ENCODE measurements at regions not wholly inside any gene's neighbourhood (a gene's known extent, or its start where the extent isn't known, plus 50 kb on each side); places are given as distances from the start of the nearest gene placed in this dataset.

DNA sequence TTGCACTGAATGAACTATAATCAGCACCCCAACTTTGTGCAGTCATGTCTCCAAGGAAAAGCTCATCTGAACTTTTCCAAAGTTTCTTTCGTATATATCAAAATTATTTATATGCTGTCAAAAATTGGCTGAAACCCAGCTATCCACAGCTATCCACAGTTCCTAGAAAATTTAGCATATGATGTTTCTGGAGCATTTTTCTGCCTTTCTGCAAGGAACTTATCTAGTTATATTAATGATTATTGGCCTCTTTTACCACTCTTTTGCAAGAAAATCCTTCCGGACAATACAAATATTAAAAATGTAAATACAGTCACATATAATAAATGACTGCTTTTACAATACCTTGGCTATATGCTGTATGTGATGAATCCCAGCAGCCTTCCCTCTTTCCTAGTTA is 270.2 kb downstream of the TMEM167A start:
- Histone ChIP-seq H3K9ac (ENCODE audit: low read depth, low read length) (no peak overlapping the region), H3K36me3 (ENCODE audit: insufficient read depth, low read length) (no peaks in the 10 kb centered on the region), H3K9me3 (ENCODE audit: control insufficient read depth, insufficient read depth, low read length) (no peaks in the 10 kb centered on the region), H3K4me1 (ENCODE audit: insufficient read depth, low read length) (no peaks in the 10 kb centered on the region)

DNA sequence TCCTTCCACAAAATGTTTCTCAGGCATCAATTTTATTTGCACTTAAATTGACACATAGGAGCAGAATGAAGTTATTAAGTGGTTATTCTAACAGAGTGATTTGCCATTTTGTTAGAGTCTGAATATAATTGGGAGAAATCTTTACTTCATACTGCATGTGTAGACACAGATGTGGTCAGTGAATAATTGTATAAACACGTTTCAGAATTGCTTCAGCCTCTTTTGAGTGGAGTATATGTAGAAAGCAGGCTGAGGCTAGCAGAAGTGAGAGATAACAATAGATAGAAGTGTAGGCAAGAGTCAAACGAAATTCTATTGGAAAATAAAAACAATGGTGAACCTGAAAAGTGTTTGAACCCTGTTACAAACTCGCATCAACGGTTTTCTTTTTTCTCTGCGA is 270.7 kb downstream of the TMEM167A start:
- no peaks in the 10 kb centered on the region for H3K36me3 ChIP-seq (ENCODE audit: insufficient read depth, low read length)
- H3K9ac ChIP-seq (ENCODE audit: low read depth, low read length): no peak overlapping the region
- no peaks in the 10 kb centered on the region for H3K4me1 ChIP-seq (ENCODE audit: insufficient read depth, low read length)
- no peaks in the 10 kb centered on the region for H3K9me3 ChIP-seq (ENCODE audit: control insufficient read depth, insufficient read depth, low read length)

DNA sequence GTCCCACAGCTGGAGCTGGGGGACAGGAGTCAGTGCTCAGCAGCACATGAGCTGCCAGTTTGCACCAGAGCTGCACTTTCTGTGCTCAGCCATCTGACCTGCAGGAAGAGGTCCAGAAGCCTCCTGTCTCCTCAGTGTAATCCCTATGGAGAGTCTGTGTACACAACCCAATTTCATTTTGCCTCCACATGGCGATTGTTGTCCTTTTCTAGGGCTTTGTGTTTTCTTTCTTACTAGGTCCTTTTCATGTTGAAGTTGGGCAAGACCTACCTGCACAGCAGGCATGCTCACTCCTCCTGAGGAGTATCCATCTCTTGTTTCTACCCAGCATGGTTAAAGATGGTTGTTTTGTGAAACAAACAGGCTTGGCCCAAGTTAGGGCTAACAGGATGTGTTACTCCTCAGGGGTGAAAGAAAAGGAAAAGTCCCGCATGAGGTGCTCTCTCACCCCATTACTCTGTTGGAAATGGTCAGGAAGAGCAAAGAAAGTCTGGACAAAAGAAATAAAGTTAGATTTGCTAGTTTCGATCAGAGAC is 273.0 kb downstream of the TMEM167A start:
- H3K9me3 ChIP-seq (ENCODE audit: control insufficient read depth, insufficient read depth, low read length): no peaks in the 10 kb centered on the region
- no peaks in the 10 kb centered on the region for H3K4me1 ChIP-seq (ENCODE audit: insufficient read depth, low read length)
- no peaks in the 10 kb centered on the region for H3K36me3 ChIP-seq (ENCODE audit: insufficient read depth, low read length)
- no peak overlapping the region for H3K9ac ChIP-seq (ENCODE audit: low read depth, low read length)

DNA sequence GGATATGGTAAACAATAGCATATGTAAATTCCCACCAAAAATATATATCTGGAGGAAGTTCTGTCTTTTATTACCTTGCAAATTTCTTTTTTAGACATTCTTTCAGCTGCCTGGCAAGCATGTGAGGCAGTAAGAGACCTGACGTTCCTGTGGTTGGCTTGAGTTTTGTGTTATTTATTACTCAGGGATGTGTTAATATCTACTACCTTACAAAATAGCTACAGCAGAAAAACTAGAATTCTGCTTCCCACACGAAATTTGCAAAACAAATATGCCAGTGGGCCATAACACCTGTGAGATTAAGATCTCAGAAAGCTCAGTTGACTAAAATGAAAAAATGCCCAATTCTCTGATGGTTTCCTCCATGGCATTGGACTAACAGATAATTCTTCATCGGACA is 274.2 kb downstream of the TMEM167A start:
- Histone ChIP-seq H3K9me3 (ENCODE audit: control insufficient read depth, insufficient read depth, low read length) (no peaks in the 10 kb centered on the region), H3K36me3 (ENCODE audit: insufficient read depth, low read length) (no peaks in the 10 kb centered on the region), H3K9ac (ENCODE audit: low read depth, low read length) (no peak overlapping the region), H3K4me1 (ENCODE audit: insufficient read depth, low read length) (no peaks in the 10 kb centered on the region)

DNA sequence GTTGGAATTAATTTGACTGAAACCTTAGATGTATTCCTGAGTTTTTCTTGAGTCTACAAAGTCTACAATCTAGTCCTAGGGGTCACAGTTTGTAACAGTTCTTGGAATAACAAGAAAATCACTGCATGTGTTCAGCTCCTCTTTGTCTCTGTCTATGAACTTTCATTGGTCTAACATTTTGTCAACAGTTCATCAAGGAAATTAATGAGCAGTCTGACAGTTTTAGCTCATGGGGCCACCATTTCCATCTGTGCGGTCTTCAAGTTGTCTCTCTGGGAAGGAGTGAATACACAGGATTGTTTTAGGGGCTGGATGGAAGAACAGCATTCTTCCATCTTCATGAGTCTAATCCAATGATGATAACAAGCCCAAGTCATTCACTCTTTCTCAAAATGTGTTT is 276.4 kb downstream of the TMEM167A start:
- H3K9me3 ChIP-seq (ENCODE audit: control insufficient read depth, insufficient read depth, low read length): no peaks in the 10 kb centered on the region

DNA sequence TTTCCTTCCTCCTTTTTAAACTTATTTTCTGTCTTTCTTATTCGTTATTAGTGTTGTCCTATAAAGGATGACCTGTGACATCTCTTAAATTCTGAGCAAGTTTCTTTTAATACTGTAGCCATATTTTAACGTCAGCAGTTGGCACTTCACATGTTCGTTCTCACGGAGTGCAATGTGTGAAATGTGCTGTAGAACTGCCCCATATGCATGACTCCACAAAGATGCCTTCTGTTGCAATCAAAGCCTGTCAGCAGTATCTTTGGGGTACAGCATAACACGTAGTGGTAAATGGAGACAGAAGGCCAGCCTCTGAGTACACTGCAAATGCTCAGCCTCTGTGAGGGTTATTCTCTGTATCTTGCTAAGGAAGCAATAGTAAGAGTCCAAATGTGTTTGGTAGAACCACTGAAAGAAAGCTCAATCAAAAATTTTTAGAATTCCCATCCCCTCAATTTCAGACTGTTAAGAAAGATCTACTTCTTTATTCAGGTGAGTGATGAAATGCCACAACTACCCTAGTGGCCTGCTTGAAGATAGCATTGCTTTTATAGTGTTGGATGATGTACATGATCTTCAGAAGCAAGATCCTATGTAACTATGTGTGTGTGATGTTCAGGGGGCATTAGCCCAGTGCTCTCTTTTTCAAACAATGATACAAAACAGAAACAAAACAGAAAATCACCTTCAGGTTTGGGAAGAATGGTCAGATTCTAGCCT is 277.7 kb downstream of the TMEM167A start:
- Histone ChIP-seq H3K36me3 (ENCODE audit: insufficient read depth, low read length) (no peaks in the 10 kb centered on the region), H3K4me1 (ENCODE audit: insufficient read depth, low read length) (peaks cover 16% of the 10 kb centered on the region), H3K9me3 (ENCODE audit: control insufficient read depth, insufficient read depth, low read length) (no peaks in the 10 kb centered on the region), H3K9ac (ENCODE audit: low read depth, low read length) (no peak overlapping the region)

More for the DNA sequence above, 276.4 kb downstream of the TMEM167A start:
- peaks cover 11% of the 10 kb centered on the region for H3K4me1 ChIP-seq (ENCODE audit: insufficient read depth, low read length)
- no peaks in the 10 kb centered on the region for H3K36me3 ChIP-seq (ENCODE audit: insufficient read depth, low read length)
- no peak overlapping the region for H3K9ac ChIP-seq (ENCODE audit: low read depth, low read length)

DNA sequence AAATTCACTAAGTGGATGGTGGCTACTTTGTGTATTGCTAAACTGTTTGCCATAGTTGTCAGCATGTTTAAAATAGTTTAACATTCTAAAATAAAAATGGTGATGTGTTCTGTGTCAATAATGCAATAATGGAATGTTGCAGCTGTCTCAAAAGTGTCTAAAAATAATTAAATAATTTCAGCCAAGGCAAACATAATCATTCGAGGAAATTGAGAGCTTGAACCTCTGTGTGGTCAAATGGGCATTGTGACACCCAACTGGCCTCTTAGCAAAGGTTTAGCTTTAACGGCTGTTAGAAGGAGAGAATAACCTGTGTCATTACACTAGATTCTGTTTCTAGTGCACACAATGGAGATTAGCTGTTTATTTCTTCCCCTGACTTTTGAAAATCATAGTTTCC is 278.5 kb downstream of the TMEM167A start:
- Histone ChIP-seq H3K4me1 (ENCODE audit: insufficient read depth, low read length) (peaks cover 21% of the 10 kb centered on the region), H3K9ac (ENCODE audit: low read depth, low read length) (no peak overlapping the region), H3K9me3 (ENCODE audit: control insufficient read depth, insufficient read depth, low read length) (no peaks in the 10 kb centered on the region)

DNA sequence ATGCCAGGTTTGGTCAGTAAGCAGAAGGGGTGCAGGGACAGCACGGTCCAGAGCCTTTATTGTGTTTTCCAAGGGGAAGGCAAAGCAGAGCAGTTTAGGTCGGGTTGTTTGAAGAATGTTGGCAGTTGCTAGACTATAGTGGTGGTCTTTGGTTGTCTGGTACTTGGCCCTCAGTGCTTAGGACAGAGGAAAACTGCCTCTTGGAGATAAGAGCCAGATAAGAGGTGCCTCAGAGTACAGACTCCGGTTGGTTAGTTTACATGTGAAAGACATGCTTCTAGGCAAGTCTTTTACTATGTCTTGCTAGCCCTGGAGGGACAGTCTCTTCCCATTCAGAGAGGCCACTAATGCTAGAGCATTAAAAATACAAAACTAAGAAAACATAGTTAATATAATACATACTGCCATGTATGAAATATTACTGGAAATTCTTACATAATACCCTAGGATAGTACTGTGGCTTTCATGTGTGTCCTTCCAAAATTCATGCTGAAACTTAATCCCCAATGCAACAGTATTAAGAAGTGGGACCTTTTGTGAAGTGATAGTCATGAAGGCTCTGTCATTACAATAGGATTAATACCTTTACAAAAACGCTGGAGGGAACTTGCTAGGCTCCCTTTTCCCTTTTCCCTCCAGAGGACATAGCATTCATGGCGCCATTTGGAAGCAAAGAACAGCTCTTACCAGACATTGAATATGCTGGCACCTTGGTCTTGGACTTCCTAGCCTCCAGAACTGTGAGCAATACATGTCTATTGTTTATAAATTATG is 280.4 kb downstream of the TMEM167A start:
- no peak overlapping the region for H3K9ac ChIP-seq (ENCODE audit: low read depth, low read length)
- no peaks in the 10 kb centered on the region for H3K36me3 ChIP-seq (ENCODE audit: insufficient read depth, low read length)
- no peaks in the 10 kb centered on the region for H3K9me3 ChIP-seq (ENCODE audit: control insufficient read depth, insufficient read depth, low read length)
- peaks cover 21% of the 10 kb centered on the region for H3K4me1 ChIP-seq (ENCODE audit: insufficient read depth, low read length)

More for the DNA sequence above, 278.5 kb downstream of the TMEM167A start:
- H3K36me3 ChIP-seq (ENCODE audit: insufficient read depth, low read length): no peaks in the 10 kb centered on the region

DNA sequence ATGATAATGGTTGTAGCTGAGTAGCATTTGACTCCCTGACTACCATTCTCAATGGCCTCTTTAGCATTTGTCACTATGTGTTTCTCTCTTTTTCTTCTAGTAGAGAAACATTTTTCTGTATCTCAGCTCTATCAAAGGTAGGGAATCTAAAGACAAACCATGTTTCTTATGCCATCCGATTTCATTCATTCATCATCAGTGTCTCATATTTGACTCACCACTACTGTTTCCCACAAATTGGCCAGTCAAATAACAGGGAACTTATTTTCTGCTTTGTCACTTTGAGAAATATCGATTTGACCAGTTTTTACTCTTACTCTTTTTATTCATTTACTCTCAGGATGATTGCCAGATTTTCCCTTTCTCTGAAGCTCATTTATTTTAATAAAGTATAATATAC is 282.3 kb downstream of the TMEM167A start:
- Histone ChIP-seq H3K9me3 (ENCODE audit: control insufficient read depth, insufficient read depth, low read length) (no peaks in the 10 kb centered on the region), H3K4me1 (ENCODE audit: insufficient read depth, low read length) (peaks cover 21% of the 10 kb centered on the region), H3K9ac (ENCODE audit: low read depth, low read length) (no peak overlapping the region), H3K36me3 (ENCODE audit: insufficient read depth, low read length) (no peaks in the 10 kb centered on the region)

DNA sequence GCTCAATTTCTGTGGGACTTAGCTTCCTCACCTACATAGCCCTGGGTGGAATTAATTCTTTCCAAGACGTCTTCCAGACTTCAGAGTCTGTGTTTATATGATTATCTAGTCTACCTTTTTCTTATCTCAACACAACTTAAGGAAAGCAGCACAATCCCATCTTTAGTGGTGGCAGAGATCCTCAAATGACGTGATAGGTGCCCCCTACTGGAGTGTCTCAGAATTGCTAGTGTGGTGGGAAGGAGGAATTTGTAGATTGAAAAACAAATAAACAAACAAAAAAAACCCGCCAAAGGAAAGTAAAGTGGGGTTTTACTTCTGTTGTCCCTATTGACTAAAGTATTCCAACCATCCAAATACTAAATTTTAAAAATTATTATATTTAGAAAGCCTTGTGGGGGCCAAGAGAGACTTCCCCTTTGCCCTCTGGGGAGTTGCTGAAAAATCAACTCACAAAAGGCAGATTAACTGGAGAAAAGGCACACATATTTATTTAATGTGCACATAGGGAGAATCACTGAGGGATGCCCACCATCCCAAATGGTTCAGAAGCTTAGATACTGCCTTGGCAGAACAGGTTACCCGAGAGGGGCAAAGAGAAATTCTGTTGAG is 283.3 kb downstream of the TMEM167A start:
- H3K4me1 ChIP-seq (ENCODE audit: insufficient read depth, low read length): peaks cover 24% of the 10 kb centered on the region
- H3K9me3 ChIP-seq (ENCODE audit: control insufficient read depth, insufficient read depth, low read length): no peaks in the 10 kb centered on the region
- no peaks in the 10 kb centered on the region for H3K36me3 ChIP-seq (ENCODE audit: insufficient read depth, low read length)
- H3K9ac ChIP-seq (ENCODE audit: low read depth, low read length): no peak overlapping the region

DNA sequence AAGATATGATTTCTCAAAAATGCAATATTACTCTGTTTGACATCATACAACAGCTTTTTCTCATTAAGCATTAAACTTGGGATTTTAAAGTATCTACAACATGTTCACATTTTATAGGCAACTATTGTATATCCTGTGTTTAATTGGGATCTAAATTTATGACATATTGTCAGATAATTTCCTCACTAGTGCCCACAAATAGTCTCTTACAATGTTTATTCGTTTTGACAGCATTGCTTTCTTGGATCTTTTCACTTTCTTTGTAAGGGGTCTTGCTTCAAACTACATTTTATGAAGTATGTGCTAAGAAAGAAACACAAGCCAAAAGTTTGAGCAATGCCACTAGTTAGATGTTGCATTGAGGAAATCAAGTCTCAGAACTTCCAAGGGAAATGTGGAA is 285.1 kb downstream of the TMEM167A start:
- no peak overlapping the region for H3K9ac ChIP-seq (ENCODE audit: low read depth, low read length)
- no peaks in the 10 kb centered on the region for H3K36me3 ChIP-seq (ENCODE audit: insufficient read depth, low read length)
- peaks cover 25% of the 10 kb centered on the region for H3K4me1 ChIP-seq (ENCODE audit: insufficient read depth, low read length)
- H3K9me3 ChIP-seq (ENCODE audit: control insufficient read depth, insufficient read depth, low read length): no peaks in the 10 kb centered on the region

DNA sequence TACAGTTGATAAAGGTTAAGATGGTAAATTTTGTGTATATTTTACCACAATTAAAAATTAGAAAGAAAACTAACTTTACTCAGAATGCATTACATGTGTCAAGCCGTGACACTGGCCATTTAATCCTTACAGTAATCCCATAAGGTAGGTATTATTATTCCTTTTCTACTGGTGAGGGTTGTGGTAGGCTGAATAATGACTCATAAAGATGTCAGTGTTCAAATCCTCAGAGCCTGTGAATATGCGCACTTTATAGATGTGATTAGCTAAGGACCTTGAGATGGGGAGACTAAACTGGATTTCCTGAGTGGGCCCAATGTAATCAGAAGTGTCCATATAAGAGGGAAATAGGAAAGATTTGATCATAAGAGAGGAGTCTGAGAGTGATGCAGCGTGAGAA is 288.1 kb downstream of the TMEM167A start:
- Histone ChIP-seq H3K9ac (ENCODE audit: low read depth, low read length) (no peak overlapping the region), H3K36me3 (ENCODE audit: insufficient read depth, low read length) (no peaks in the 10 kb centered on the region), H3K9me3 (ENCODE audit: control insufficient read depth, insufficient read depth, low read length) (0 out of 2 replicates have a peak, but pooled peaks cover 4% of the 10 kb centered on the region), H3K4me1 (ENCODE audit: insufficient read depth, low read length) (peaks cover 7% of the 10 kb centered on the region; the same call in 1 of the 2 replicates)

DNA sequence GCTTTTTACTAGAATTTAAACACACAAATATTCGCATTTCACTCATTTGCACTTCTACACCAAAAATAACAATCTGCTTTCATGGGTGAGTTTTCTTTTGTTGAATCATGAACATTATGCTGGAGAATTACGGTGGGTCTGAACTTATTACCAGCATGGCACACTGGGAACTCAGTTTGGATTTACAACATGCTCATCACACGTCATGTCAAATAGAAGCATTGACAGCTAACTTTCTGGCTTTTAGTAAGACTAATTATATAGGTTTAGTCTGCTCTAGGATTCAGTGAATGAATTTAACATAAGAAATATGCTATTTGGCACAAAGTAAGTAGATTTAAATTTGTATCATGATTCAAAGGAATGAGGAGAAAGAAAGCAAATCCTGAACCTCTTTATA is 290.4 kb downstream of the TMEM167A start:
- Histone ChIP-seq H3K4me1 (ENCODE audit: insufficient read depth, low read length) (peaks cover 6% of the 10 kb centered on the region; the same call in 1 of the 2 replicates), H3K9ac (ENCODE audit: low read depth, low read length) (no peak overlapping the region), H3K9me3 (ENCODE audit: control insufficient read depth, insufficient read depth, low read length) (0 out of 2 replicates have a peak, but pooled peaks cover 4% of the 10 kb centered on the region), H3K36me3 (ENCODE audit: insufficient read depth, low read length) (no peaks in the 10 kb centered on the region)

DNA sequence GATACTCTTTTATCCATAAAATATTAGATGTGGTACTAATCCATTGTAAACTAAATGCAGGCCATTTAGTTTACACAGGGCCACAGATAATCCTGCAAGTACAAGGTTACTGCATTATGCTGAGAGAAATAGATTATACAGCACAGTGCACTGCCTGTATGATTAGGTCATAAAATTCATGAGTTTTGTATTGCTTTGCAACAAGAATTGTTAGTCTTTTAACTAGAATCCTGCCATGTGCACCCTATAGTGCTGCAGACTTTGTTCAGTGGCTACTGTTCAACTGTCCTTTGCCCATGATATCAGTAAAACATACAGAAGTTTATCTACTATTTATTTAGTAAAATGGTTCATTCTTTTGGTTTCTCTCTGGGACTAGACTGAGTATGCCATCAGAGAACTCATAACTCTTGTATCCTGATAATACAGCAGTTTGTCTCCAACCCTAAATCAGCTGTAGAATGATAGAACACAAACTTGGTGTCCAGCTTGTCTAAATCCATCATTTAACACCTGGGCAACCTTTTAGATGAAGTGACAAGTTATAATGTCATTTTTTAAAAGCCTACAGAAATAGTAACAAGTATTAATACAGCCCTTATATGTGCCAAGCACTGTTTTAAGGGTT is 291.2 kb downstream of the TMEM167A start:
- Histone ChIP-seq H3K9me3 (ENCODE audit: control insufficient read depth, insufficient read depth, low read length) (0 out of 2 replicates have a peak, but pooled peaks cover 4% of the 10 kb centered on the region), H3K36me3 (ENCODE audit: insufficient read depth, low read length) (no peaks in the 10 kb centered on the region), H3K4me1 (ENCODE audit: insufficient read depth, low read length) (peaks cover 6% of the 10 kb centered on the region; the same call in 1 of the 2 replicates), H3K9ac (ENCODE audit: low read depth, low read length) (no peak overlapping the region)

Measured in ES-I3 (cell line).